H1 (cell line): ENCODE measurements at regions not wholly inside any gene's neighbourhood (a gene's known extent, or its start where the extent isn't known, plus 50 kb on each side); places are given as distances from the start of the nearest gene placed in this dataset.

Experiments used
- CTCF ChIA-PET: fragments of 300-600 bp; sonication (Branson Sonifier 250); formaldehyde crosslinking; loops from one replicate; lab custom pipeline; 2021; ENCODE audit not compliant: partially characterized antibody; lab: Charles Lee
- POLR2A ChIA-PET: fragments of 300-600 bp; sonication (Branson Sonifier 250); formaldehyde crosslinking; loops from one replicate; lab custom pipeline; 2021; ENCODE audit warnings: inconsistent platforms; ENCODE audit not compliant: partially characterized antibody; lab: Charles Lee
- DNase-seq, 2 experiments: peaks; one replicate each; pipeline versions ENCODE4 v3.0.0 to v3.0.0-alpha.2; 2010 to 2022; ENCODE audit warnings: low spot score in 2 of 2, low read depth in 1 of 2, mixed read lengths in 1 of 2
- FAIRE-seq: peaks from 2 replicates; lab custom pipeline; 2011; peaks lifted over from hg19 to GRCh38; lab: Jason Lieb, UNC
- H2AFZ ChIP-seq: 2 replicates; pipeline ENCODE4 v1.8.1; 2012; ENCODE audit warnings: low read length, inconsistent platforms
- H2AK5ac ChIP-seq: 2 replicates; pipeline ENCODE4 v1.6.1; 2013; ENCODE audit warnings: low read depth, low read length
- H2BK120ac ChIP-seq: replicated peaks from 2 replicates; pipeline ENCODE3; 2013; ENCODE audit warnings: low read depth, low read length, inconsistent platforms
- H2BK12ac ChIP-seq: 2 replicates; pipeline ENCODE4 v1.6.1; 2013; ENCODE audit warnings: low read depth, low read length
- H2BK15ac ChIP-seq: 2 replicates; pipeline ENCODE4 v1.6.1; 2013; ENCODE audit warnings: low read length
- H2BK20ac ChIP-seq: 2 replicates; pipeline ENCODE4 v1.6.1; 2013; ENCODE audit warnings: low read length
- H2BK5ac ChIP-seq: 2 replicates; pipeline ENCODE4 v1.6.1; 2013; ENCODE audit warnings: low read depth, low read length
- H3K14ac ChIP-seq: 2 replicates; pipeline ENCODE4 v1.6.1; 2013; ENCODE audit warnings: inconsistent platforms; ENCODE audit not compliant: insufficient read length
- H3K18ac ChIP-seq: 2 replicates; pipeline ENCODE4 v1.6.1; 2013; ENCODE audit warnings: low read length; ENCODE audit errors: extremely low read depth
- H3K23ac ChIP-seq: 2 replicates; pipeline ENCODE4 v1.6.1; 2013; ENCODE audit warnings: inconsistent platforms; ENCODE audit not compliant: insufficient read length
- H3K23me2 ChIP-seq: 2 replicates; pipeline ENCODE4 v1.6.1; 2013; ENCODE audit warnings: low read depth, low read length
- H3K27ac ChIP-seq: 2 replicates; pipeline ENCODE4 v1.6.1; 2011; ENCODE audit warnings: low read depth, low read length, inconsistent platforms
- H3K27me3 ChIP-seq, 4 experiments: replicated peaks in 1 of 4; 1 replicate in 1 of 4; 2 replicates in 3 of 4; pipeline versions ENCODE4 v1.6.1 to v1.8.1; 2011 to 2013; ENCODE audit warnings: low read length in 3 of 4, mild to moderate bottlenecking in 3 of 4, inconsistent platforms in 2 of 4, mixed read lengths in 2 of 4, moderate library complexity in 1 of 4; ENCODE audit not compliant: control insufficient read depth in 3 of 4, insufficient read depth in 3 of 4; ENCODE audit errors: extremely low read depth in 1 of 4
- H3K36me3 ChIP-seq, 4 experiments: 2 replicates each; pipeline versions ENCODE4 v1.6.1 to v1.8.1; 2011 to 2013; ENCODE audit warnings: mild to moderate bottlenecking in 4 of 4, low read length in 3 of 4, moderate library complexity in 2 of 4, control low read depth in 1 of 4, inconsistent platforms in 1 of 4; ENCODE audit not compliant: insufficient read depth in 4 of 4, control insufficient read depth in 2 of 4
- H3K4ac ChIP-seq: replicated peaks from 2 replicates; pipeline ENCODE3; 2013; ENCODE audit warnings: low read length, low read depth, mixed read lengths, inconsistent platforms; ENCODE audit not compliant: insufficient read length
- H3K4me1 ChIP-seq, 4 experiments: replicated peaks in 1 of 4; 1 replicate in 1 of 4; 2 replicates in 3 of 4; pipeline versions ENCODE4 v1.6.1 to v1.8.1; 2011 to 2013; ENCODE audit warnings: low read length in 3 of 4, inconsistent platforms in 2 of 4, mixed read lengths in 1 of 4; ENCODE audit not compliant: insufficient read depth in 4 of 4, control insufficient read depth in 3 of 4
- H3K4me2 ChIP-seq, 2 experiments: 2 replicates each; pipeline versions ENCODE4 v1.6.1 to v1.8.1; 2011 to 2013; ENCODE audit warnings: low read depth in 2 of 2, low read length in 2 of 2, control low read depth in 1 of 2, inconsistent platforms in 1 of 2, mild to moderate bottlenecking in 1 of 2; ENCODE audit not compliant: insufficient read depth in 1 of 2
- H3K4me3 ChIP-seq, 4 experiments: fragments of 200-600, 300-600 bp in 1 of 4; sonication (generic), shearing (Covaris generic), sonication (Bioruptor Twin) in 1 of 4; 2 replicates each; pipeline versions ENCODE4 v1.5.1 to v1.8.1; 2011 to 2016; ENCODE audit warnings: low read length in 4 of 4, low read depth in 3 of 4, control low read depth in 2 of 4, inconsistent platforms in 2 of 4, mild to moderate bottlenecking in 2 of 4, mixed read lengths in 1 of 4, moderate library complexity in 1 of 4; ENCODE audit not compliant: insufficient read depth in 2 of 4; ENCODE audit errors: extremely low read depth in 1 of 4
- H3K56ac ChIP-seq: replicated peaks from 2 replicates; pipeline ENCODE3; 2013; ENCODE audit warnings: low read depth, mild to moderate bottlenecking, mixed read lengths, low read length, inconsistent platforms; ENCODE audit not compliant: insufficient read length
- H3K79me1 ChIP-seq: 2 replicates; pipeline ENCODE4 v1.6.1; 2013; ENCODE audit warnings: low read depth, low read length, control low read depth
- H3K79me2 ChIP-seq, 2 experiments: 2 replicates each; pipeline versions ENCODE4 v1.6.1 to v1.8.1; 2012 to 2013; ENCODE audit warnings: low read length in 2 of 2, mild to moderate bottlenecking in 2 of 2, inconsistent platforms in 1 of 2; ENCODE audit not compliant: insufficient read depth in 2 of 2, control insufficient read depth in 1 of 2
- H3K9ac ChIP-seq, 4 experiments: replicated peaks in 1 of 4; 1 replicate in 1 of 4; 2 replicates in 3 of 4; pipeline versions ENCODE4 v1.6.1 to v1.8.1; 2011 to 2013; ENCODE audit warnings: low read depth in 3 of 4, low read length in 3 of 4, control low read depth in 2 of 4, mild to moderate bottlenecking in 2 of 4, moderate library complexity in 2 of 4, inconsistent platforms in 1 of 4; ENCODE audit errors: extremely low read depth in 1 of 4
- H3K9me3 ChIP-seq, 2 experiments: 2 replicates each; pipeline versions ENCODE4 v1.6.1 to v1.8.1; 2012 to 2013; ENCODE audit warnings: mild to moderate bottlenecking in 2 of 2, moderate library complexity in 2 of 2, control low read depth in 1 of 2, inconsistent platforms in 1 of 2, low read depth in 1 of 2, low read length in 1 of 2, mixed read lengths in 1 of 2; ENCODE audit not compliant: insufficient read depth in 2 of 2
- H4K20me1 ChIP-seq, 2 experiments: replicated peaks in 1 of 2; 2 replicates each; pipeline versions ENCODE3 to v1.8.1; 2011 to 2013; ENCODE audit warnings: inconsistent platforms in 2 of 2, low read length in 2 of 2, mild to moderate bottlenecking in 1 of 2; ENCODE audit not compliant: insufficient read depth in 2 of 2, control insufficient read depth in 1 of 2
- H4K5ac ChIP-seq: 2 replicates; pipeline ENCODE4 v1.6.1; 2013; ENCODE audit warnings: low read length, low read depth, mixed read lengths, inconsistent platforms; ENCODE audit not compliant: insufficient read length
- H4K8ac ChIP-seq: 2 replicates; pipeline ENCODE4 v1.8.0; 2013; ENCODE audit warnings: mild to moderate bottlenecking, moderate library complexity, low read length, inconsistent platforms; ENCODE audit not compliant: insufficient read depth; ENCODE audit errors: extremely low read depth
- H4K91ac ChIP-seq: replicated peaks from 2 replicates; pipeline ENCODE3; 2013; ENCODE audit warnings: low read length, mixed read lengths, inconsistent platforms; ENCODE audit not compliant: insufficient read length
- BACH1 ChIP-seq: IDR thresholded peaks from 2 replicates; pipeline ENCODE4 v1.6.1; 2012; ENCODE audit warnings: low read length, improper control_type of control experiment
- BCL11A ChIP-seq, 2 experiments: IDR thresholded peaks; one replicate each; pipeline ENCODE4 v1.6.1; 2011; ENCODE audit warnings: low read depth in 2 of 2, low read length in 2 of 2, mild to moderate bottlenecking in 2 of 2
- NANOG ChIP-seq: IDR thresholded peaks from 2 replicates; pipeline ENCODE4 v1.6.1; 2011; ENCODE audit warnings: low read length, low read depth, mild to moderate bottlenecking, inconsistent platforms; ENCODE audit not compliant: insufficient read depth, poor library complexity, severe bottlenecking
- ZNF274 ChIP-seq: IDR thresholded peaks from 2 replicates; pipeline ENCODE4 v1.7.0; 2012; ENCODE audit warnings: low read length, borderline replicate concordance; ENCODE audit errors: extremely low read depth

DNA sequence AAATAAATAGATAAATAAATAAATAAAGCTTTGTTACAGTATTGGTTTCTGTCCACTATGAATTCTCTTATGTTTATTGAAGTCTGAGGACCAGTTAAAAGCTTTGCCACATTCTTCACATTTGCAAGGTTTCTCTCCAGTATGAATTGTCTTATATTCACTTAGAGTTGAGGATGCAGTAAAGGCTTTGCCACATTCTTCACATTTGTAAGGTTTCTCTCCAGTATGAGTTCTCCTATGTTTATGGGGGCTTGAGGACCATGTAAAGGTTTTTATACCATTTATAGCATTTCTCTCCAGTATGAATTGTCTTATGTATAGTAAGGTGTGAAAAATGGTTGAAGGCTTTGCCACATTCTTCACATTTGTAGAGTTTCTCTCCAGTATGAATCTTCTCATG lies 168.3 kb downstream of the ZNF737 start:
- Histone ChIP-seq H3K9me3 (peaks cover 50 to 53% of the 10 kb centered on the region in 2 experiments), H3K56ac (no peak overlapping the region), H3K23me2 (no peaks in the 10 kb centered on the region), H2AK5ac (no peak overlapping the region), H3K4me3 (no peak overlapping the region; a peak in 1 of 8 replicates), H3K79me1 (no peaks in the 10 kb centered on the region), H2BK12ac (no peak overlapping the region), H3K14ac (no peak overlapping the region), H3K4me1 (no peaks in the 10 kb centered on the region), H4K5ac (no peak overlapping the region), H2BK15ac (no peak overlapping the region), H4K91ac (no peak overlapping the region), H3K4ac (no peak overlapping the region), H2BK5ac (no peak overlapping the region), H3K36me3 (peaks cover 4 to 58% (median 31%) of the 10 kb centered on the region in 4 experiments), H3K79me2 (peaks cover 0 to 16% of the 10 kb centered on the region in 2 experiments; a peak in 1 of 4 replicates), H2BK120ac (no peak overlapping the region), H2AFZ (no peak overlapping the region), H4K20me1 (no peaks in the 10 kb centered on the region), H3K27ac (no peak overlapping the region), H4K8ac (no peak overlapping the region), H3K27me3 (no peaks in the 10 kb centered on the region), H3K4me2 (no peak overlapping the region), H3K18ac (no peak overlapping the region), H3K23ac (no peak overlapping the region), H2BK20ac (no peak overlapping the region), H3K9ac (no peak overlapping the region)
- DNase-seq (no peak), FAIRE-seq (no peak)
- TF ChIP-seq BCL11A (IDR thresholded peaks at IDR 0.05; ENCODE audit: low read depth in 2 of 2, low read length in 2 of 2) (no peak), BACH1 (no peak), NANOG (no peak), ZNF274 (peak; percentile 90)
- ChIA-PET POLR2A (no interaction called here), CTCF (no interaction called here)
